Neural crest cell (in vitro differentiated cells): ENCODE measurements at regions not wholly inside any gene's neighbourhood (a gene's known extent, or its start where the extent isn't known, plus 50 kb on each side); places are given as distances from the start of the nearest gene placed in this dataset.

ENCODE experiments used
- DNase-seq: peaks from one replicate; pipeline ENCODE4 v3.0.0; 2021; ENCODE audit warnings: low read depth, mixed read lengths, low spot score
- H3K27ac Mint-ChIP-seq: one replicate; pipeline ENCODE4 v1.8.0; 2021; ENCODE audit warnings: mild to moderate bottlenecking, mixed read lengths; ENCODE audit not compliant: unreplicated experiment
- H3K27me3 Mint-ChIP-seq: 2 replicates; pipeline ENCODE4 v1.8.0; 2021; ENCODE audit warnings: low read depth, mild to moderate bottlenecking, mixed read lengths
- H3K36me3 Mint-ChIP-seq: 2 replicates; pipeline ENCODE4 v1.8.0; 2021; ENCODE audit warnings: low read depth, mild to moderate bottlenecking, mixed read lengths
- H3K4me1 Mint-ChIP-seq: 2 replicates; pipeline ENCODE4 v1.8.0; 2021; ENCODE audit warnings: mixed read lengths
- H3K4me3 Mint-ChIP-seq: one replicate; pipeline ENCODE4 v1.8.0; 2021; ENCODE audit warnings: mild to moderate bottlenecking, mixed read lengths
- H3K9me3 Mint-ChIP-seq: 2 replicates; pipeline ENCODE4 v1.8.0; 2021; ENCODE audit warnings: mixed read lengths
- CTCF ChIP-seq: fragments of 200-600 bp; sonication (generic); conservative IDR thresholded peaks from 2 replicates; pipeline ENCODE4 v1.5.0; 2021; ENCODE audit warnings: antibody characterized with exemption, mild to moderate bottlenecking

DNA sequence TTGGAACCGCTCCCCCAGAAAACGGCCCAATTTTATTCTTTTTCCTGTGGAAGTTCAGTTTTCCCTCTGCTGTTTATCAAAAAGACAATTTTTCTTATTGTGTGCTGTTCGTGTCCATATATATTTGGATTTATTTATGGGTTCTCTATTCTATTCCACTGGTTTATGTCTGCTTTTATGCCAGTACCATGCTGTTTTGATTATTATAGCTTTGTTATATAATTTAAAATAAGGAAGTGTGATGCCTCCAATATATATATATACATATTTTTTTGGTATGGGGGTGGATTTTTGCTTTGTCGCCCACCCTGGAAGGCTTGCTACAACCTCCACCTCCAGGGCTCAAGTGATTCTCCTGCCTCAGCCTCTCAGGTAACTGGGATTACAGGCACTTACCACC lies 103.3 kb downstream of the TFAP2B start:
- no peak overlapping the region for H3K4me3 Mint-ChIP-seq
- no peak for TF ChIP-seq CTCF
- no peak for DNase-seq
- no peaks in the 10 kb centered on the region for H3K4me1 Mint-ChIP-seq
- H3K9me3 Mint-ChIP-seq, result peaks cover 6% of the 10 kb centered on the region
- H3K36me3 Mint-ChIP-seq, result peaks cover 6% of the 10 kb centered on the region
- no peaks in the 10 kb centered on the region for H3K27me3 Mint-ChIP-seq
- H3K27ac Mint-ChIP-seq, result no peak overlapping the region

DNA sequence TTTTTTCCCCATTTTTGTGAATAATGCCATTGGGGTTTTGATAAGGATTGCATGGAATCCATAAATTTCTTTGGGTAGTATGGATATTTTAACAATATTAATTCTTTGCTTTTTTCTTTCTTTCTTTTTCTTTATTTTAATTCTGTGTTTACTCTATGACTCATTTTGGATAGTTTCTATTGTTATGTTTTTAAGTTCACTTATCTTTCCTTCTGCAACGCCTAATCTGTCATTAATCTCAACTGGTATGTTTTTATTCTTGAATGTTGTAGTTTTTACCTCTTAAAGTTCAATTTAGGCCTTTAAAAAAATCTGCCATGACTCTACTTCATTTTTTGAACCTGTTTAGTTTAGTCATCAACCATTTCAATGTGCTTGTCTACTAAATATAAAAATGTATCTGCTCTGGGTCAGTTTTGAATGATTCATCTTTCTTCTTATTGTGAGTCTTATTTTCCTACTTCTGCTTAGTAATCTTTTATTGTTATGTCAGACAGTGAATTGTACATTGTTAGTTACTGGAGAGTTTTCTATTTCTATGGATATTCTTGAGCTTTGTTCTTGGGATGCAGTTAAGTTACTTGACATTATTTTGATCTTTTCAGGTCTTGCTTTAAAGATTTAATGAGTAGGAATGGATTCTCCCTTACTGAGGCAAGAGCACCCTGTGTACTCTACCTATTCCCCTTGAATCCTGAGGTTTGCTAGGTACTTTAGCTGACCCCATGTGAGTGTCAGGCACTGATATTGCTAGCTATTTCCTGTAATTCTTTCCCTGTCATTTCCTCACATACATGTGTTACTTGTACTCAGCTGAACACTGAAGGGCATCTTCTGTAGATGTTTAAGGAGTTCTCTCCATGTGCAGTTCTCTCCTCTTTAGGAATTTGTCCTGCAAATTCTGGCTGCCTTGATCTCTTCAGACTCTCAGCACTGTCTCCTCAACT lies 104.2 kb downstream of the TFAP2B start:
- Mint-ChIP-seq H3K4me3 (no peak overlapping the region), H3K4me1 (no peaks in the 10 kb centered on the region), H3K27ac (no peak overlapping the region), H3K9me3 (peaks cover 6% of the 10 kb centered on the region), H3K27me3 (no peaks in the 10 kb centered on the region), H3K36me3 (peaks cover 6% of the 10 kb centered on the region)
- no peak for TF ChIP-seq CTCF
- DNase-seq, result no peak

GRCh38 chr6:50924758-50925157 lies 106.1 kb downstream of the TFAP2B start:
- Mint-ChIP-seq H3K27ac (no peak overlapping the region), H3K27me3 (no peaks in the 10 kb centered on the region), H3K36me3 (peaks cover 4% of the 10 kb centered on the region), H3K9me3 (peaks cover 2% of the 10 kb centered on the region), H3K4me1 (no peaks in the 10 kb centered on the region), H3K4me3 (no peak overlapping the region)
- TF ChIP-seq CTCF, result no peak
- DNase-seq, result no peak

- TF ChIP-seq CTCF, result no peak
Measured at GRCh38 chr6:50925548-50925947, 106.9 kb downstream of the TFAP2B start.

DNA sequence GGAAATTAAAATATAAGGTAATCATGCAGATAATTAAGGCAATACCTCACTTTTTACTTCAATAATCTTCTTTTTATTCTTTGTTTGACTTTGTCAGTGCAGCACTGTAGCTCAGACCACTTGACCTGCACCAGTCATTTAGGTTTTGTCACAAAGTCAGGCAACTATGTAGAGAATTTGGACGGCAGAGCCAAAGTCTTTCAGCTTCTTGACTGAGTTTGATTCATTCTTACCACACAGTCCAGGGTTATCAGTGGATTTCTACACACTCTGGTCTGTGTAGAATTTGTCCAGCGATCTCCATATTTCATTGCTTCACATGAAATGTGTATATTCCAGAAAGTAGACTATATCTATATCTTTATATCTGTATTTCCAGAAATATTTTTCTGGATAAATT lies 107.3 kb downstream of the TFAP2B start:
- no peak for TF ChIP-seq CTCF
- no peaks in the 10 kb centered on the region for H3K4me1 Mint-ChIP-seq
- no peak for DNase-seq
- H3K27ac Mint-ChIP-seq, result no peak overlapping the region
- H3K9me3 Mint-ChIP-seq, result peaks cover 2% of the 10 kb centered on the region
- H3K4me3 Mint-ChIP-seq, result no peak overlapping the region
- no peaks in the 10 kb centered on the region for H3K27me3 Mint-ChIP-seq
- H3K36me3 Mint-ChIP-seq, result peaks cover 4% of the 10 kb centered on the region

More at GRCh38 chr6:50925548-50925947, 106.9 kb downstream of the TFAP2B start:
- Mint-ChIP-seq H3K36me3 (peaks cover 4% of the 10 kb centered on the region), H3K4me1 (no peaks in the 10 kb centered on the region), H3K27me3 (no peaks in the 10 kb centered on the region), H3K27ac (no peak overlapping the region), H3K9me3 (peaks cover 2% of the 10 kb centered on the region), H3K4me3 (no peak overlapping the region)
- no peak for DNase-seq
